ENCODE measurements at regions not wholly inside any gene's neighbourhood (a gene's known extent, or its start where the extent isn't known, plus 50 kb on each side); places are given as distances from the start of the nearest gene placed in this dataset.

DNA sequence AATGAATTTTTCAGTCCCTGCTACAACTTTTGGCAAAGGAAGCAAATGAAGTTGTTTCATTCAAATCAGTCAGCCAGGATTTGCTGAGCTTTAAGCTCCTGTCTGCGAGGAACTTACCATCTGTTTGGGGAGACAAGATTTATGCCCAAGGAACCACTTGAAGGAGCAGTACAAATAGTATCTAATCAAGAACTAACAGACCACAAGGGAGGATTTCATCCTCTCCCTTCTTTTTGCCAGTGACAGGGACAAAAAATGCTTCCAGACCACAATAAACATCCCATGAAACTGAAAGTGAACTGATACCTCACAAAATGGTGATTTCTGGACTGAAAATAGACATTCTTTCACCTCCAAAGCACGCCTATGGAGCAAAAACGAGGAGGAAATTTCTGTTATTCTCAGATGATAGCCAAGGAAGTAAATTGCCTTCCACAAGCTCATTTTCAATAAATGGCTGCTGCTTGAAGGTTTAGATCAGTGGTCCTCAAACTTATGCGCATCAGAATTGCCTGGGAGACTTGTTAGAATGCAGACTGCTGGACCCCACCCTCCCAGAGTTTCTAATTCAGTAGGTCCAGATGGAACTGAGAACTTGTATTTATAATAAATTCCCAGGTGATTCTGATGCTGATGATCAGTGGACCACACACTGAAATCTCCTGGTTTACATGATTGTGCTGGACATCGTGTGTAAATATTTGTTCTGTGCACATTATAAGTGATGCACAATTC lies 202.4 kb upstream of the GADL1 start:
- TF ChIP-seq ZMAT3 (CRISPR knock-in tag; conservative IDR thresholded peaks at IDR 0.05) (no peak), PHF8 (CRISPR knock-in tag; IDR thresholded peaks at IDR 0.05) (no peak), EZH2 (conservative IDR thresholded peaks at IDR 0.05; ENCODE audit: low read depth, low read length) (no peak), HNRNPK (IDR thresholded peaks at IDR 0.05; ENCODE audit: low read depth, low read length, poor library complexity, severe bottlenecking) (no peak)
- TF ChIP-seq, protein P1, sequence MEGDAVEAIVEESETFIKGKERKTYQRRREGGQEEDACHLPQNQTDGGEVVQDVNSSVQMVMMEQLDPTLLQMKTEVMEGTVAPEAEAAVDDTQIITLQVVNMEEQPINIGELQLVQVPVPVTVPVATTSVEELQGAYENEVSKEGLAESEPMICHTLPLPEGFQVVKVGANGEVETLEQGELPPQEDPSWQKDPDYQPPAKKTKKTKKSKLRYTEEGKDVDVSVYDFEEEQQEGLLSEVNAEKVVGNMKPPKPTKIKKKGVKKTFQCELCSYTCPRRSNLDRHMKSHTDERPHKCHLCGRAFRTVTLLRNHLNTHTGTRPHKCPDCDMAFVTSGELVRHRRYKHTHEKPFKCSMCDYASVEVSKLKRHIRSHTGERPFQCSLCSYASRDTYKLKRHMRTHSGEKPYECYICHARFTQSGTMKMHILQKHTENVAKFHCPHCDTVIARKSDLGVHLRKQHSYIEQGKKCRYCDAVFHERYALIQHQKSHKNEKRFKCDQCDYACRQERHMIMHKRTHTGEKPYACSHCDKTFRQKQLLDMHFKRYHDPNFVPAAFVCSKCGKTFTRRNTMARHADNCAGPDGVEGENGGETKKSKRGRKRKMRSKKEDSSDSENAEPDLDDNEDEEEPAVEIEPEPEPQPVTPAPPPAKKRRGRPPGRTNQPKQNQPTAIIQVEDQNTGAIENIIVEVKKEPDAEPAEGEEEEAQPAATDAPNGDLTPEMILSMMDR (CRISPR knock-in tag; IDR thresholded peaks at IDR 0.05) = no peak
- TF ChIP-seq, protein P2, sequence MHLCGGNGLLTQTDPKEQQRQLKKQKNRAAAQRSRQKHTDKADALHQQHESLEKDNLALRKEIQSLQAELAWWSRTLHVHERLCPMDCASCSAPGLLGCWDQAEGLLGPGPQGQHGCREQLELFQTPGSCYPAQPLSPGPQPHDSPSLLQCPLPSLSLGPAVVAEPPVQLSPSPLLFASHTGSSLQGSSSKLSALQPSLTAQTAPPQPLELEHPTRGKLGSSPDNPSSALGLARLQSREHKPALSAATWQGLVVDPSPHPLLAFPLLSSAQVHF (CRISPR knock-in tag; IDR thresholded peaks at IDR 0.05) = no peak
- TF ChIP-seq, protein P3, sequence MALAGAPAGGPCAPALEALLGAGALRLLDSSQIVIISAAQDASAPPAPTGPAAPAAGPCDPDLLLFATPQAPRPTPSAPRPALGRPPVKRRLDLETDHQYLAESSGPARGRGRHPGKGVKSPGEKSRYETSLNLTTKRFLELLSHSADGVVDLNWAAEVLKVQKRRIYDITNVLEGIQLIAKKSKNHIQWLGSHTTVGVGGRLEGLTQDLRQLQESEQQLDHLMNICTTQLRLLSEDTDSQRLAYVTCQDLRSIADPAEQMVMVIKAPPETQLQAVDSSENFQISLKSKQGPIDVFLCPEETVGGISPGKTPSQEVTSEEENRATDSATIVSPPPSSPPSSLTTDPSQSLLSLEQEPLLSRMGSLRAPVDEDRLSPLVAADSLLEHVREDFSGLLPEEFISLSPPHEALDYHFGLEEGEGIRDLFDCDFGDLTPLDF (CRISPR knock-in tag; IDR thresholded peaks at IDR 0.05) = no peak
- TF ChIP-seq, protein P4, sequence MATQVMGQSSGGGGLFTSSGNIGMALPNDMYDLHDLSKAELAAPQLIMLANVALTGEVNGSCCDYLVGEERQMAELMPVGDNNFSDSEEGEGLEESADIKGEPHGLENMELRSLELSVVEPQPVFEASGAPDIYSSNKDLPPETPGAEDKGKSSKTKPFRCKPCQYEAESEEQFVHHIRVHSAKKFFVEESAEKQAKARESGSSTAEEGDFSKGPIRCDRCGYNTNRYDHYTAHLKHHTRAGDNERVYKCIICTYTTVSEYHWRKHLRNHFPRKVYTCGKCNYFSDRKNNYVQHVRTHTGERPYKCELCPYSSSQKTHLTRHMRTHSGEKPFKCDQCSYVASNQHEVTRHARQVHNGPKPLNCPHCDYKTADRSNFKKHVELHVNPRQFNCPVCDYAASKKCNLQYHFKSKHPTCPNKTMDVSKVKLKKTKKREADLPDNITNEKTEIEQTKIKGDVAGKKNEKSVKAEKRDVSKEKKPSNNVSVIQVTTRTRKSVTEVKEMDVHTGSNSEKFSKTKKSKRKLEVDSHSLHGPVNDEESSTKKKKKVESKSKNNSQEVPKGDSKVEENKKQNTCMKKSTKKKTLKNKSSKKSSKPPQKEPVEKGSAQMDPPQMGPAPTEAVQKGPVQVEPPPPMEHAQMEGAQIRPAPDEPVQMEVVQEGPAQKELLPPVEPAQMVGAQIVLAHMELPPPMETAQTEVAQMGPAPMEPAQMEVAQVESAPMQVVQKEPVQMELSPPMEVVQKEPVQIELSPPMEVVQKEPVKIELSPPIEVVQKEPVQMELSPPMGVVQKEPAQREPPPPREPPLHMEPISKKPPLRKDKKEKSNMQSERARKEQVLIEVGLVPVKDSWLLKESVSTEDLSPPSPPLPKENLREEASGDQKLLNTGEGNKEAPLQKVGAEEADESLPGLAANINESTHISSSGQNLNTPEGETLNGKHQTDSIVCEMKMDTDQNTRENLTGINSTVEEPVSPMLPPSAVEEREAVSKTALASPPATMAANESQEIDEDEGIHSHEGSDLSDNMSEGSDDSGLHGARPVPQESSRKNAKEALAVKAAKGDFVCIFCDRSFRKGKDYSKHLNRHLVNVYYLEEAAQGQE (IDR thresholded peaks at IDR 0.05; ENCODE audit: borderline replicate concordance in 1 of 2, low read depth in 1 of 2, low read length in 2 of 2) = no peak
- TF ChIP-seq, protein P5, sequence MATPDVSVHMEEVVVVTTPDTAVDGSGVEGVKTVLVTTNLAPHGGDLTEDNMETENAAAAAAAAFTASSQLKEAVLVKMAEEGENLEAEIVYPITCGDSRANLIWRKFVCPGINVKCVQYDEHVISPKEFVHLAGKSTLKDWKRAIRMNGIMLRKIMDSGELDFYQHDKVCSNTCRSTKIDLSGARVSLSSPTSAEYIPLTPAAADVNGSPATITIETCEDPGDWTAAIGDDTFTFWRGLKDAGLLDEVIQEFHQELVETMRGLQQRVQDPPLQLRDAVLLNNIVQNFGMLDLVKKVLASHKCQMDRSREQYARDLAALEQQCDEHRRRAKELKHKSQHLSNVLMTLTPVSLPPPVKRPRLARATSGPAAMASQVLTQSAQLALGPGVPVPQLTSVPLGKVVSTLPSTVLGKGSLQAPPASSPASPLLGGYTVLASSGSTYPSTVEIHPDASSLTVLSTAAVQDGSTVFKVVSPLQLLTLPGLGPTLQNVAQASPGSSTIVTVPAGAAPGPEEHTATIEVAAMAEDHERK (CRISPR knock-in tag; IDR thresholded peaks at IDR 0.05; ENCODE audit: low read depth) = no peak

Data from HepG2 (cell line).